ENCODE measurements at regions not wholly inside any gene's neighbourhood (a gene's known extent, or its start where the extent isn't known, plus 50 kb on each side); places are given as distances from the start of the nearest gene placed in this dataset.

GRCh38 chr11:33622186-33622585 is 78.4 kb downstream of the C11orf91 start:
- TF ChIP-seq CTCF (IDR thresholded peaks at IDR 0.05; ENCODE audit: poor library complexity) (no peak), EZH2 (IDR thresholded peaks at IDR 0.05; ENCODE audit: borderline replicate concordance) (no peak), EZH2phosphoT487 (IDR thresholded peaks at IDR 0.05; ENCODE audit: low read depth, severe bottlenecking, unreplicated experiment) (no peak)

Data from hepatocyte (in vitro differentiated cells).